GM18907 (cell line): ENCODE measurements at regions not wholly inside any gene's neighbourhood (a gene's known extent, or its start where the extent isn't known, plus 50 kb on each side); places are given as distances from the start of the nearest gene placed in this dataset.
"Not testable (repeated sequence)": the region's sequence is repeated elsewhere in the genome, so short reads cannot be mapped to it uniquely, and the experiment has no call there.

Experiments used
- ATAC-seq: cut with Tn5 transposase; IDR thresholded peaks from one replicate; pipeline ENCODE4 v1.9.1; 2021; ENCODE audit warnings: mild to moderate bottlenecking, moderate library complexity; ENCODE audit not compliant: unreplicated experiment

DNA sequence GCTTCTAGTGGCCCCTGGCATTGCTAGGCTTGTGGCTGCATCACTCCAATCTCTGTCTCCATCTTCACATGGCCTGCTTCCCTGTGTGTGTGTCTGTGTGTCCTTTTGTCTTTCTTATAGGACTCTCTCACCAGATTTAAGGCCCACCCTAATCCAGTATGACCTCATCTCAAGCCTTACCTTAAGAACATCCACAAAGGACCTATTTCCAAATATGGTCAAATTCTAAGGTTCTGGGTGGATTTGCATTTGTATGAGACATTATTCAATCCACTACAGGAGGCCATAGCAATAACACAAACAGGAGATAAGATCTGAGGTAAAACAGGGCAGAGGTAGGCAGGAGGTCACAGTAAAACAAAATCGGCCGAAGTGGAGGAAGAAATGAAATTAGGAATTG is 375.9 kb downstream of the BTG1 start:
- ATAC-seq = no peak

DNA sequence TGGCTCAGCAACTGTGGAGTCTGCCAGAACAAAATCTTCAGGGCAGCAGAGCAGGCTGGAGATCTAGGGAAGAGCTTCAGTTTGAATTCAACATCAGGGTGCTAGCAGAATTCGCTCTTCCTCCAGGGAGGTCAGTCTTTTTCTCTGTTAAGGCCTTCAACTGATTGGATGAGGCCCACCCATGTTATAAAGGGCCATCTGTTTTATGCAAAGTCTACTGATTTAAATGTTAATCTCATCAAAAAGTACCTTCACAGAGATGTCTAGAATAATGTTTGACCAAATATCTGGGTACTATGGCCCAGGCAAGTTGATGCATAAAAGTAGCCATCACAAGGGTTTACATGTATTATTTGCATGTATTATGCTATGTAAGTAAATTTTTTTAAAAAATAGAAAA is 378.4 kb downstream of the BTG1 start:
- no peak for ATAC-seq

DNA sequence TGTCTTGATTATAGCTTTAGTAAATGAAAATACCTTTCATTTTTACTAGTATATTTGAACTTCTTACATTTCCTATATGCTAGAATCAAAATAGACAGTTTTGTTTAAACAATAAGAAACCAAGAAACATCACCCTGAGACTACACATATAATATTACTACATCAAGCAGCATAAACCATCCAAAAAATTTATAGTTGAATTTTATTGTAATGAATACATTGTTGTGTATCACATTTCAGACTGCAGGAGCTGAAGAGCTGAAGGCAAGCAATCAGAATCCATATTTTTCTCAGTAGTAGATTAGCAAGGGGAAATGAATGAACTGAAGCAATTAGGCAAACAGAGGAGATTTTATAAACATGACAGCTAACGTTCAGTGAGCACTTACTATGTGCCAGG is 379.2 kb downstream of the BTG1 start:
- no peak for ATAC-seq

DNA sequence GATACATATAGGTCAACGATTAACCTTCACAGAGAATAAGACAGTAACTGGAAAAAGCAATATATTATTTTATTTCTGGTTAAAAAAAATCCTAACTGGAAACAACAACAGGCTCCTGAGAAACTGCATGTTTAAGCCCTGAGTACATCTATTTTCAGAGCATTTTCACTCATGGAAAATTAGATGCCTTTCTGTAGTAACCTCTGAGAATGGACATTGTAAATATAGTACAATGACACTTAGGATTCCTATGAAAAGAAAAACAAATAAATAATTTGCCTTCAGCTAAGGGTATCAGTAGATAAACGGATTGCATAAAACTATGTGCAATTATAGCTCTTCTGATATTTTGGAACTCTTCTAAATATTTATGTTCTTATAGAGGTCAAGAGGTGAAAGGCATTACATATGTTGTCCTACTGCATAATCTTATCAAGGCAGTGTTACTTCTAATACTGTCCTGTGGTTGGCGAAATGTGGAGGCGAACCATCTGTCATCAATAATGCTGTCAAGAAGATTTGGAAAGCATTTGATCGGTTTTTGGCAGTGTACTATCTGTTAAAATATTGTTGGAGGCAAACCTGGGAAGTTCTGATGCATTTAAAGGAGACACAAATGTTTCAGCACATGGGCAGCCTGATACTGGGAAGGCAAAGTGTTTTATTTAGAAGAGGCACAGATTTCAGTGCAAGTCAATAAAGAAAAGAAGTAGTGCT is 381.8 kb downstream of the BTG1 start:
- ATAC-seq = no peak

DNA sequence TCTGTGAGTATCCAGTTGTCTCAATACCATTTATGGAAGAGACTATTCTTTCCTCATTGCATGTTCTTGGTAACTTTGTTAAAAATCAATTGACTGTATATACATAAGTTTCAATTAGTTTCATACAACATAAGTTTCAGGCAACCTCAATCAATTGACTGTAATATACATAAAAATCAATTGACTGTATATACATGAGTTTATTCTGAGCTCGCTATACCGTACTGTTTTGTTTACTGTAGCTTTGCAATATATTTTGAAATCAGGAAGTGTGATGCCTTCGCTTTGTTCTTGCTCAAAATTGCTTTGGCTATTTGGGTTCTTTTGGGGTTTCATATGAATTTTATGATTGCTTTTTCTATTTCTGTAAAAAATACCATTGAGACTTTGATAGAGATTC is 392.0 kb downstream of the BTG1 start:
- no peak for ATAC-seq

DNA sequence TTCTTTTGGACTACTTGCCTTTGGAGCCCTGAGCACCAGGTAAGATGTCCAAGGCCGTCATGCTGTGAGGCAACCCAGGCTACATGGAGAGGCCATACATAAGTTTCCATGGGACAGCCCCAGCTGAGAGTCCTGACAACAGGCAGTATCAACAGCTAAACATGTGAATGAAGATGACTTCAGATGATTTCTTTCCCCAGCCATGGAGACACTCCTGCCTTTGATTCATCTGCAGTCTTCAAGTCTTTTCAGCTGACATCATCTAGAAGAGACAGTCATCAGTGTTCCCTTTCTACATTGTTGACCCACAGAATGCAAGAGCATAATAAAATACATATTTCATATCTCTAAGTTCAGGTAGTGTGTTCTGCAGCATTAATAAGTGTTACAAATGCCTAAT is 398.7 kb downstream of the BTG1 start:
- ATAC-seq = no peak

DNA sequence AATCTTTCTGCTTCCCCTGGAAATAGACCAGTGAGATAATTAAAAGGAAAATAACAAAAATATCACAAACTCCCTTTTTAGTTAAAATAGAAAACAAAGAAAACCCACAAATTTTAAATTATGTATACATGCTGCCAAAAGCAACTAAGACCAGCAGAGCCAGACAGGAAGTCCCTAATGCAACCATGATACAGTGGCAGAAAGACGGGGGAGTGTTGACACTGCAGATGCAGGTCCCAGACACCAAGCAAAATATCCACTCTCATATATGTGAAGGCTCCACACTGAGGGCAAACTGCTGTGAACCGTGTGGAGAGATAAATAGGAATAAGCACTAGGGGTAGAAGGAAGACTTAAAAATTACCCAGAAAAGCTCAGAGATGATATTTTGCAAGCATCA is 401.0 kb downstream of the BTG1 start:
- no peak for ATAC-seq

DNA sequence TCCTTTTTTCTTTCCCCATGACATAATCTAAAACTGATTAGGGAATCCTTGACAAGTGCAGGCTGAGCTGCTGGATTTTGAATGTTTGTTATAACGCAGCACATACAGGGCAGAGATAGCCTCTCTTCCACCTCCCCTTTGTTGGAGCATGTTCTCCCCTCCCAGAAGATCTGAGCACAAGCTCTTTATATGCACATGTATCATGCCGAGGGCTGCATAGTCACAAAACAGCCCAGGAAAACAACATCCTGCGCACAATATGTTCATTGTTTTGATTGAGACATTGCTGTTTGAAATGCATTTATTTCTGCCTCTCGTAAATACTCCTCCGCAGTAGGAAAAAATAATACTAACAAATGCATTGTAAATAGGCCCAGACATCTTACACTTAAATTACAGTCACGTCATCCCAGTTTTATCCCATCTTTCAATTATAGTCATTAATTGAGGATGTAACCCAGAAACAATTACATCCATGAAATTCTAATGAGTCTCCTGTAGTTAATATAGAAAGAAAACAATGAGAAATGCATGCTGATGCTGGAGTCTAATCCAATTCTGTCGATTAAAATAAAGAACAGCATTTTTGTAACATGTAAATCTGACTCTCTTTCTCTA is 401.8 kb downstream of the BTG1 start:
- no peak for ATAC-seq

DNA sequence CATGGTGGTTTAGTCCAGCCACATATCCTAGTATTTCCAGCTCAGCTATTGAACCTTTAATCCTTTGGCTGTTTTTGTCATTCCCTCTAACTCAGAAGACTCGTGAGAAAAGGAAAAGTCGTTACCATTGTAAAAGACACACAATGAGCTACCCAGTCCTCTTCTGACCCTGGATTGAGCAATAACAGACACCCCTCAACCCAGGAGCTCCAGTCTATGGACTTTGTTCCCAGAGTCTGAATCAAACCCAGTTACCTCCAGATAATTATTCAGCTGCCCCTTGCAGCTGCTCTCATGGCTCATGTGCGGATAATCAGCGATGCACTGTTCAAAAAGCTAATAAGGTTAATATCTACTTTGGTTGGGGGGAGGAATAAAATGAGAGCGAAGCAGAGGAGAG is 402.4 kb downstream of the BTG1 start:
- ATAC-seq = no peak

DNA sequence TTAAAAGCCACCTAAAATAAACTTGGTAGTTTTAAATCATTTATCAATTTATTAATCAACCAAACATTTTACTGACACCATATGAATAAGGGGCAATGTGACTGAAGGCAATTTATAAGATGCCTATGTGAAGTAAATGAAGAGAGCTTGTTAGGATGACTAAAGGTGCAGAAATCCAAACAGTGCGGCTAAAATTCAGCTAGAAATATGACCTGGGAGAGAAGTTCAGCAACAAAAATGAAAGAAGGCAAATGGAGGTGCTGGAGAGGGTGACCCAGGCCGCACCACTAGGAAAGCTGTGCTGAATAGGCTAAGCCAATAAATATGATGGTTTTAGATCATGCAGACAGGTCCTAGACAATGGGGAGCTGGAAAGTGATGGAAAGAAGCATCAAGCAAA is 403.7 kb downstream of the BTG1 start:
- ATAC-seq = no peak

DNA sequence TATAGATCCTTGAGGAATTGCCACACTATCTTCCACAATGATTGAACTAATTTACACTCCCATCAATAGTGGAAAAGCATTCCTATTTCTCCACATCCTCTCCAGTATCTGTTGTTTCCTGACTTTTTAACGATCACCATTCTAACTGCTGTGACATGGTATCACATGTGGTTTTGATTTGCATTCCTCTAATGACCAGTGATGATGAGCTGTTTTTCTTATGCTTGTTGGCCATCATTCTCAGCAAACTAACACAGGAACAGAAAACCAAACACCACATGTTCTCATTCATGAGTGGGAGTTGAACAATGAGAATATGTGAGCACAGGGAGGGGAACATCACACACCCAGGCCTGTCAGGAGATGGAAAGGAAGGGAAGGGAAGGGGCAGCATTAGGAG is 411.8 kb downstream of the BTG1 start:
- not testable (repeated sequence) for ATAC-seq

DNA sequence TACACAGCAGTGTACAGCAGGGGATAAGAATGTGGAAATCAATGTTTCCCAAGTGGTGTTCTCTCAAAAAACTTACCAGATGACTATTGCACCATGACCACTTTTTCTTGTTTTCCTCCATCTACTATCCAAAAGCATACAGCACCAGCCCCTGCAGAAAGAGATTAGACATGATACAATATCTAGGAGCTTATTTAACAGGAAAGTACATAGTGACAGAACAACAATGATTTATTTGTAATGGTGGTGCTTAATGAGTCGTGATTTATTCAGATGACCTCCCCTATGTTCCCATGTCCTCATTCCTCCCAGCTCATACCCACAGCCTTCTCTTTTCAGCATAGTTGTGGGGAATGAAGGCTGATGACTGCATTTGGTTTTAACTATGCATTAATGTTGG is 413.6 kb downstream of the BTG1 start:
- ATAC-seq = no peak

DNA sequence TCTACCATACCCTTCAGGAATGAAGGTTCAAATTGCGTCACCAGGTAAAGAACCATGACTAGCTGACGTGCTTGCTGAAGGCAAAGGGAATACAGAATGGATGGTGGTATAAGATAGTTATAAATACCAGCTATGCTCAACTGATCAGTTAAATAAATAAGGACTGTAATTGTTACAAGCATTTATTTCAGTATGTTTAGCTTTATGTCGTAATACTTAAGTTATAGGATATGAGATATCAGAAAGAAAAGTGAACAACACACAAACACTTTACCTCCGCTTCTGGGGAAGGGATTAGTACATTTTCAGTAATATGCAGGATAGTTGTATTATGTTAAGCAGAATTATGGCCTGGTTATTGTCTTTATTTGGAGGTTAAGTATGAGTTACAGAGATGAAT is 416.1 kb downstream of the BTG1 start:
- no peak for ATAC-seq

DNA sequence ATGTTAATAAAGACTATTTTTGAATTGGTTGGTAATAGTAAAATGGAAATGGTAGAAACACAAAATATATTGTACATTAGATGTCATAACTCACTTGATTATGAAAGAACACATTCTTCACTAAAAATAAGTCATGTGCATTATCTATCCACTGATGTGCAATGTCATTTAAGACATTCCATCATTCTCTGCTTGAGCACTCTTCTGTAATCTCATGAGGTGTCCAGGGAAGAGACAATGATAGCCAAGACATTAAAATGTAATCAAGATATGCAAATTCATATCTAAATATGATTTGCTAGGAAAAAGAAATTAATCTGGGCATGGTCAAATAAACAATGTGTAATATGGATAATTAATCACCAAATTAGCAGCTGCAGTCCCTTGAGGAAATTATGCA is 422.5 kb downstream of the BTG1 start:
- ATAC-seq = no peak

DNA sequence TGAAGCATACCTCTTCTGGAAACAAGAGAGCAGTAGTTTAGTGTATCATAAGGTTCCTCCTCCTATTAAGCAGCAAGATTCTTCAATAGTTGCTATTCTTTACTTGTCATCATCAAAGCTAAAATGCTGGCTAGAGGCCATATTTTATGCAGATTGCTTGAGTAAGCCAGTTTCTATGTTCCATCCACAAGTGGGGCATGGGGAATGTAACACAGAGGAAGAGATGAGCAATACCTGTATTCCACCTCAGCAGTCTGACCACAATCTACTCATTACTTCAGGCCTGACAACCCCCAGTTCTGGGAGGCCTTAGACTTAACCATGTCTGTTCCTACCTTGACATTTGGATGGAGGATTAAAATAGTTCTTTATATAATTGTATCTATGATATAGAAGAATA is 423.6 kb downstream of the BTG1 start:
- no peak for ATAC-seq

DNA sequence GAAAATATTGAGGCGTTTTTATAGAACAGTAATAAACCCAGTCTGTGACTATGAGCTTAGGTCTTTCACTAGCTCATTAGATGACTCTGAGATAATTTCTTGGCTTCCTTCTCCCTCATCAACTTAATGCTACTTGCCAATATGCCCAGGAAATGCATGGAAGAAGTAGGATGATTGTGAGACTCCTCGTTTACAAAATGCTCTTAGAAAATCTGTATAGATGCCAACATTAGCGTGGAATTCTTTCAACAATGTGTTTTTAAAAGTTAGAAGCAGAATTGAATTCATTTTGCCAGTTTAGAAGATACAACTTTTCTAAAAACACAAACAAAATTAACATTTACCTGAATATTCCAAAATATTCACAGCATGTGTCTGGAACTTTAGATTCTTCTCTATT is 424.6 kb downstream of the BTG1 start:
- ATAC-seq = no peak

DNA sequence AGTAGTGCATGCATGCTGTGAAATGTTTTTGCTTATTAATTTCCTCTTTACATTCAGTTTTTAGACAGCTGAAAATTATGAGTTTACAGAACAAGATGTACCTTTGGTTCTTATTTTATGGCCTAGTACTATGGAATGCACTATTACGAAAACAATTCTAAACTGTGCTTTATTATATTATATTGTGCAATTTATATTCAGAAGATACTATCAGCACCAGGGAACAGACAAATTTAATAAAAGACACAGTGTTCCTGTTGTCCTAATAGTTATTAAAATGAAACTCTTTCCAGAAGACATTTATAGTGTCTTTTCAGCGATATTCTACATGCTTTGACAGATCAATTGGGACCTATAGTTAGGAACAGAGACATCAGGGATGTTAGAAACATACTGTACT is 427.3 kb downstream of the BTG1 start:
- no peak for ATAC-seq

DNA sequence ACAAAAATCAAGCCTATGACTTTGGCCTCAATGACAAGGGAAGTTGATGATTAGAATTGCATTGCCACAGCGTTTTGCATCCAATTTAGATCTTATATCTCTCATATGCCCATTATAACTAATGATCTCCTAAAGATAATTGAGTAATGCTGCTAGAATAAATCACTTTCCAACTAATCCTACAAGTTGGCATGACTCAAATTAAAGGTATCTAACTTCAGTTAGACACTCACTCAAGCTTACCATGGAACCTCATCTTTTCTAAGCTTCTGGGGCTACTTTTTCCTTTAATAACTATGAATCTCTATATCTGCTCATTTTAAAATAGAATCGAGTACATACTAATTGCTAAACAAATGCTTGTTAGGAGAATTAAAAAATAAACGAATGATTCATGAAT is 427.8 kb downstream of the BTG1 start:
- no peak for ATAC-seq

DNA sequence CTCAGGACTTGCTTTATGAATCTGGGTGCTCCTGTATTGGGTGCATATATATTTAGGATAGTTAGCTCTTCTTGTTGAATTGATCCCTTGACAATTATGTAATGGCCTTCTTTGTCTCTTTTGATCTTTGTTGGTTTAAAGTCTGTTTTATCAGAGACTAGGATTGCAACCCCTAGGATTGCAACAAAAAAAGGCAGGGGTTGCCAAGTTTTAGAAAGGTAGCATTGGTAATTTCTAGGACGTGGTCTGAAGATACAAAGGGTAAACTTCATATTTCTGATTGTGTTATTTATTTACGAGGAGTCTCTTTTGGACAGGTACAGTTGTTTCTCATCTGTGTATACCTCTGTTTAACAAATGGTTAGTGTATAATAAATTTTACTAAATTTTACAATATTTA is 433.7 kb downstream of the BTG1 start:
- not testable (repeated sequence) for ATAC-seq

DNA sequence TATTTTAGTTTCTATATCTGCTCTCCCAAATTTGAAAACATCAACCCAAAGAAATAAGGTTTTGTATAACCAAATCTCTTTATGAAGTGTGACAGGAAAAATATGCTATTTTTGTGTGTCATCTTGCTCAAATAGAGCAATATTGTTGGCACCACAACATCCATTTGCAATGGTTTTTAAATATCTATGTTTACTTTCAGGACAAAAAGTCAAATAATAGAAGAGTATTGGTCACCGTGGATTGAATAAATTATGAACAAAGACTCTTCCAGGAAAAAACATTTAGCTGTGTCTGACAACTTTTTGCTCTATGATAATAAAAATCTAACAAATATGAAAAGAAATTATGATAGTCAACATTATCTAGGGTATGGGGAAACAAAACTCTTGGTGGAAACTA is 439.2 kb downstream of the BTG1 start:
- ATAC-seq = no peak

DNA sequence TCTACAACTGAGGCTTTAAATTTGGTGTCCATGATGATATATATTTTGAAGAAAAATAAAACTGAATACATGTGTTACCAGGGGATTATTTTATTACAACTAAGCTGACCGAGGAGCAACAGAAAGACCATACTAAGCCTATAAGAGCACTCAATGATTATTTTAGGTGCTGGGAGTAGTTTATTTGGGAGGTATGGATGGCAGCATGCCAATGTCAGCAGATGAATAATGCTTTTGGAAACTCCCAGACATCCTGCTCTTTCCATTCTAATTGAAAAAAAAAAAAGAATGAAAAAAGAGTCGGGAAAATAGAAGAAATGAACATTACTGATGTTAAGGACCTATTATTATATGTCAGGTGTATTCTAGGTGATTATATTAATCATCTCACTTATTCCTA is 441.2 kb downstream of the BTG1 start:
- no peak for ATAC-seq

DNA sequence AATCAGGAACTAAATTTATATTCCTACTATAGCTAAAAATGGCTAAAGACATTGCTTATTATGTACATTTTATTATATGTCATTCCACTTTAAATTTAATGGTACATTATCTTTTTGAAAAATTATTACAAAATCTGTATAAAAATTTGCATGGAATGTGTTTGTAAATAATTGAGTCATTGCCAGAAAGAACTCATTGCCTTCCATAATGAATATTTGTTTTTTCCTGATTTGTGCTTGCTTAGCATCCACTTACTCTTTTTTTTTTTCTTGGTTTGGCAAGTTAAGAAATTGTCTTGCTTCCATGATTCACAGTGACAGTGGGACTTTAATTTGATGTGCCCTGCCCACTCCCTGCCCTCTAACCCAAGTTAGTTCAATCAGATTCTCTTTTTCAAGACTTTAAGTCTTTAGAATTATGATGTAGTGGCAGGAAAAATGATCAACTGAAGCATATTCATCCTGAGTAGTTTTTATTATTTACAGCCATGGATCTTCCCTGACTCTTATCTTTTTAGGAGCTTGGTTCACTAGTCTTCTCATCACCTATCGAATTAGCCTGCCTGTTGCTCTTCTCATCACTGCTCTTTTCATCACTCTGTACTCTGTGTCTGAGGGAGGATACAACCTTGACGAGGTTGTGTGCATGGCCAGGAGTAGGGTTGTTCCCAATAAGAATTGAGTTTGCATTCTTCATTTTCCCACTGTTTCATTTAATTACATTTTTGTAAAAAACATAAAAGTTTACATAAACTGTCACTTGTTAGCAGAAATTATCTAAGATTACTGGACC is 442.0 kb downstream of the BTG1 start:
- no peak for ATAC-seq
